H1 (cell line): ENCODE measurements at regions not wholly inside any gene's neighbourhood (a gene's known extent, or its start where the extent isn't known, plus 50 kb on each side); places are given as distances from the start of the nearest gene placed in this dataset.

Experiments used
- CTCF ChIA-PET: fragments of 300-600 bp; sonication (Branson Sonifier 250); formaldehyde crosslinking; loops from one replicate; lab custom pipeline; 2021; ENCODE audit not compliant: partially characterized antibody; lab: Charles Lee
- POLR2A ChIA-PET: fragments of 300-600 bp; sonication (Branson Sonifier 250); formaldehyde crosslinking; loops from one replicate; lab custom pipeline; 2021; ENCODE audit warnings: inconsistent platforms; ENCODE audit not compliant: partially characterized antibody; lab: Charles Lee
- DNase-seq, 2 experiments: peaks; one replicate each; pipeline versions ENCODE4 v3.0.0 to v3.0.0-alpha.2; 2010 to 2022; ENCODE audit warnings: low spot score in 2 of 2, low read depth in 1 of 2, mixed read lengths in 1 of 2
- FAIRE-seq: peaks from 2 replicates; lab custom pipeline; 2011; peaks lifted over from hg19 to GRCh38; lab: Jason Lieb, UNC
- H2AFZ ChIP-seq: 2 replicates; pipeline ENCODE4 v1.8.1; 2012; ENCODE audit warnings: low read length, inconsistent platforms
- H2AK5ac ChIP-seq: 2 replicates; pipeline ENCODE4 v1.6.1; 2013; ENCODE audit warnings: low read depth, low read length
- H2BK120ac ChIP-seq: replicated peaks from 2 replicates; pipeline ENCODE3; 2013; ENCODE audit warnings: low read depth, low read length, inconsistent platforms
- H2BK12ac ChIP-seq: 2 replicates; pipeline ENCODE4 v1.6.1; 2013; ENCODE audit warnings: low read depth, low read length
- H2BK15ac ChIP-seq: 2 replicates; pipeline ENCODE4 v1.6.1; 2013; ENCODE audit warnings: low read length
- H2BK20ac ChIP-seq: 2 replicates; pipeline ENCODE4 v1.6.1; 2013; ENCODE audit warnings: low read length
- H2BK5ac ChIP-seq: 2 replicates; pipeline ENCODE4 v1.6.1; 2013; ENCODE audit warnings: low read depth, low read length
- H3K14ac ChIP-seq: 2 replicates; pipeline ENCODE4 v1.6.1; 2013; ENCODE audit warnings: inconsistent platforms; ENCODE audit not compliant: insufficient read length
- H3K18ac ChIP-seq: 2 replicates; pipeline ENCODE4 v1.6.1; 2013; ENCODE audit warnings: low read length; ENCODE audit errors: extremely low read depth
- H3K23ac ChIP-seq: 2 replicates; pipeline ENCODE4 v1.6.1; 2013; ENCODE audit warnings: inconsistent platforms; ENCODE audit not compliant: insufficient read length
- H3K23me2 ChIP-seq: 2 replicates; pipeline ENCODE4 v1.6.1; 2013; ENCODE audit warnings: low read depth, low read length
- H3K27ac ChIP-seq: 2 replicates; pipeline ENCODE4 v1.6.1; 2011; ENCODE audit warnings: low read depth, low read length, inconsistent platforms
- H3K27me3 ChIP-seq, 4 experiments: replicated peaks in 1 of 4; 1 replicate in 1 of 4; 2 replicates in 3 of 4; pipeline versions ENCODE4 v1.6.1 to v1.8.1; 2011 to 2013; ENCODE audit warnings: low read length in 3 of 4, mild to moderate bottlenecking in 3 of 4, inconsistent platforms in 2 of 4, mixed read lengths in 2 of 4, moderate library complexity in 1 of 4; ENCODE audit not compliant: control insufficient read depth in 3 of 4, insufficient read depth in 3 of 4; ENCODE audit errors: extremely low read depth in 1 of 4
- H3K36me3 ChIP-seq, 4 experiments: 2 replicates each; pipeline versions ENCODE4 v1.6.1 to v1.8.1; 2011 to 2013; ENCODE audit warnings: mild to moderate bottlenecking in 4 of 4, low read length in 3 of 4, moderate library complexity in 2 of 4, control low read depth in 1 of 4, inconsistent platforms in 1 of 4; ENCODE audit not compliant: insufficient read depth in 4 of 4, control insufficient read depth in 2 of 4
- H3K4ac ChIP-seq: replicated peaks from 2 replicates; pipeline ENCODE3; 2013; ENCODE audit warnings: low read length, low read depth, mixed read lengths, inconsistent platforms; ENCODE audit not compliant: insufficient read length
- H3K4me1 ChIP-seq, 4 experiments: replicated peaks in 1 of 4; 1 replicate in 1 of 4; 2 replicates in 3 of 4; pipeline versions ENCODE4 v1.6.1 to v1.8.1; 2011 to 2013; ENCODE audit warnings: low read length in 3 of 4, inconsistent platforms in 2 of 4, mixed read lengths in 1 of 4; ENCODE audit not compliant: insufficient read depth in 4 of 4, control insufficient read depth in 3 of 4
- H3K4me2 ChIP-seq, 2 experiments: 2 replicates each; pipeline versions ENCODE4 v1.6.1 to v1.8.1; 2011 to 2013; ENCODE audit warnings: low read depth in 2 of 2, low read length in 2 of 2, control low read depth in 1 of 2, inconsistent platforms in 1 of 2, mild to moderate bottlenecking in 1 of 2; ENCODE audit not compliant: insufficient read depth in 1 of 2
- H3K4me3 ChIP-seq, 4 experiments: fragments of 200-600, 300-600 bp in 1 of 4; sonication (generic), shearing (Covaris generic), sonication (Bioruptor Twin) in 1 of 4; 2 replicates each; pipeline versions ENCODE4 v1.5.1 to v1.8.1; 2011 to 2016; ENCODE audit warnings: low read length in 4 of 4, low read depth in 3 of 4, control low read depth in 2 of 4, inconsistent platforms in 2 of 4, mild to moderate bottlenecking in 2 of 4, mixed read lengths in 1 of 4, moderate library complexity in 1 of 4; ENCODE audit not compliant: insufficient read depth in 2 of 4; ENCODE audit errors: extremely low read depth in 1 of 4
- H3K56ac ChIP-seq: replicated peaks from 2 replicates; pipeline ENCODE3; 2013; ENCODE audit warnings: low read depth, mild to moderate bottlenecking, mixed read lengths, low read length, inconsistent platforms; ENCODE audit not compliant: insufficient read length
- H3K79me1 ChIP-seq: 2 replicates; pipeline ENCODE4 v1.6.1; 2013; ENCODE audit warnings: low read depth, low read length, control low read depth
- H3K79me2 ChIP-seq, 2 experiments: 2 replicates each; pipeline versions ENCODE4 v1.6.1 to v1.8.1; 2012 to 2013; ENCODE audit warnings: low read length in 2 of 2, mild to moderate bottlenecking in 2 of 2, inconsistent platforms in 1 of 2; ENCODE audit not compliant: insufficient read depth in 2 of 2, control insufficient read depth in 1 of 2
- H3K9ac ChIP-seq, 4 experiments: replicated peaks in 1 of 4; 1 replicate in 1 of 4; 2 replicates in 3 of 4; pipeline versions ENCODE4 v1.6.1 to v1.8.1; 2011 to 2013; ENCODE audit warnings: low read depth in 3 of 4, low read length in 3 of 4, control low read depth in 2 of 4, mild to moderate bottlenecking in 2 of 4, moderate library complexity in 2 of 4, inconsistent platforms in 1 of 4; ENCODE audit errors: extremely low read depth in 1 of 4
- H3K9me3 ChIP-seq, 2 experiments: 2 replicates each; pipeline versions ENCODE4 v1.6.1 to v1.8.1; 2012 to 2013; ENCODE audit warnings: mild to moderate bottlenecking in 2 of 2, moderate library complexity in 2 of 2, control low read depth in 1 of 2, inconsistent platforms in 1 of 2, low read depth in 1 of 2, low read length in 1 of 2, mixed read lengths in 1 of 2; ENCODE audit not compliant: insufficient read depth in 2 of 2
- H4K20me1 ChIP-seq, 2 experiments: replicated peaks in 1 of 2; 2 replicates each; pipeline versions ENCODE3 to v1.8.1; 2011 to 2013; ENCODE audit warnings: inconsistent platforms in 2 of 2, low read length in 2 of 2, mild to moderate bottlenecking in 1 of 2; ENCODE audit not compliant: insufficient read depth in 2 of 2, control insufficient read depth in 1 of 2
- H4K5ac ChIP-seq: 2 replicates; pipeline ENCODE4 v1.6.1; 2013; ENCODE audit warnings: low read length, low read depth, mixed read lengths, inconsistent platforms; ENCODE audit not compliant: insufficient read length
- H4K8ac ChIP-seq: 2 replicates; pipeline ENCODE4 v1.8.0; 2013; ENCODE audit warnings: mild to moderate bottlenecking, moderate library complexity, low read length, inconsistent platforms; ENCODE audit not compliant: insufficient read depth; ENCODE audit errors: extremely low read depth
- H4K91ac ChIP-seq: replicated peaks from 2 replicates; pipeline ENCODE3; 2013; ENCODE audit warnings: low read length, mixed read lengths, inconsistent platforms; ENCODE audit not compliant: insufficient read length
- CTBP2 ChIP-seq: IDR thresholded peaks from 2 replicates; pipeline ENCODE4 v1.7.0; 2011; ENCODE audit warnings: borderline replicate concordance, mild to moderate bottlenecking, moderate library complexity, mixed read lengths, low read length; ENCODE audit not compliant: insufficient read depth, insufficient read length
- EGR1 ChIP-seq: IDR thresholded peaks from 2 replicates; pipeline ENCODE4 v1.6.1; 2011; ENCODE audit warnings: low read depth, low read length, borderline replicate concordance
- FOSL1 ChIP-seq: IDR thresholded peaks from 2 replicates; pipeline ENCODE4 v1.6.1; 2011; ENCODE audit warnings: mild to moderate bottlenecking, low read depth, low read length, moderate library complexity; ENCODE audit not compliant: insufficient read depth
- GABPA ChIP-seq: IDR thresholded peaks from 2 replicates; pipeline ENCODE4 v1.6.1; 2011; ENCODE audit warnings: mild to moderate bottlenecking, low read length, moderate library complexity, borderline replicate concordance; ENCODE audit not compliant: insufficient read depth
- HDAC6 ChIP-seq: IDR thresholded peaks from one replicate; pipeline ENCODE4 v1.7.1; 2012; ENCODE audit warnings: low read depth, mild to moderate bottlenecking, inconsistent platforms, low read length, moderate library complexity
- NANOG ChIP-seq: IDR thresholded peaks from 2 replicates; pipeline ENCODE4 v1.6.1; 2011; ENCODE audit warnings: low read length, low read depth, mild to moderate bottlenecking, inconsistent platforms; ENCODE audit not compliant: insufficient read depth, poor library complexity, severe bottlenecking
- SIN3A ChIP-seq, 2 experiments: IDR thresholded peaks in 1 of 2; conservative IDR thresholded peaks in 1 of 2; 2 replicates each; pipeline ENCODE4 v1.6.1; 2011 to 2012; ENCODE audit warnings: low read length in 2 of 2, improper control_type of control experiment in 1 of 2, low read depth in 1 of 2, mild to moderate bottlenecking in 1 of 2
- SIRT6 ChIP-seq: IDR thresholded peaks from one replicate; pipeline ENCODE4 v1.7.1; 2012; ENCODE audit warnings: low read length, inconsistent platforms
- SP4 ChIP-seq: IDR thresholded peaks from 2 replicates; pipeline ENCODE4 v1.6.1; 2012; ENCODE audit warnings: low read length, inconsistent platforms
- WGBS, 2 experiments: shearing (Covaris generic) in 1 of 2; methylation state at CpG; one replicate each; pipeline versions ENCODE4 v1.1.6 to v1.1.7; 2013 to 2015; ENCODE audit warnings: low lambda C conversion rate in 2 of 2, mixed read lengths in 2 of 2, inconsistent platforms in 1 of 2, low coverage in 1 of 2, missing lambda C conversion rate in 1 of 2; ENCODE audit not compliant: insufficient replicate concordance in 2 of 2, insufficient coverage in 1 of 2, insufficient read length in 1 of 2; ENCODE audit errors: extremely low coverage in 1 of 2, missing lambda C conversion rate in 1 of 2; 5-methylcytosine and 5-hydroxymethylcytosine counted together
- TF ChIP-seq, protein P1 (sequence below), 3 experiments: IDR thresholded peaks; 1 replicate in 2 of 3; 2 replicates in 1 of 3; pipeline versions ENCODE4 v1.5.1 to v1.6.1; 2011; ENCODE audit warnings: low read length in 3 of 3, mild to moderate bottlenecking in 3 of 3, inconsistent platforms in 2 of 3, low read depth in 1 of 3, moderate library complexity in 1 of 3; ENCODE audit not compliant: insufficient read depth in 1 of 3; ENCODE audit errors: control extremely low read depth in 1 of 3

DNA sequence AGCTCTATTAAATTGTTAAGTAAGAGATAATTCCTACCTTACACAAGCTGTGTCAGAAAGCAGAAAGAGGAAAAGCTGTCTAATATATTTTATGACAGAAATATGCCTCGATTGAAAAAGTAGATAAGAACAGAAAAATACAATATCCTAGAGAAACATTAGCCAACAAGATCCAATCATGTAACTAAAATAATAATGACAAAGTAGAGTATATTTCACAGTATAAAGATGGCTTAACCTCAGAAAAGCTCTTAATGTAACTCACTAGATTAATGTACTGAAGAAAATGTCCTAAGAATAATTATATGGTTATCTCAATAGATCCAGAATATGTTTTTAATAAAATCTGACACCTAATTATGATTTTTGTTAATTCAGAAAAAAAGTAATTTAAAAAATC, 89.8 kb upstream of the HABP2 start:
- Histone ChIP-seq H2BK12ac (no peak overlapping the region), H4K20me1 (no peaks in the 10 kb centered on the region), H3K9me3 (no peaks in the 10 kb centered on the region), H3K27me3 (no peaks in the 10 kb centered on the region), H3K36me3 (no peaks in the 10 kb centered on the region), H3K4me1 (peaks cover 0 to 4% (median 0%) of the 10 kb centered on the region in 4 experiments; a peak in 1 of 7 replicates), H3K14ac (no peak overlapping the region), H4K91ac (no peak overlapping the region), H2AFZ (no peak overlapping the region), H2BK120ac (no peak overlapping the region), H3K4me2 (no peak overlapping the region), H3K56ac (no peak overlapping the region), H3K23me2 (no peaks in the 10 kb centered on the region), H3K9ac (no peak overlapping the region), H2BK5ac (no peak overlapping the region), H3K79me2 (no peaks in the 10 kb centered on the region), H3K79me1 (no peaks in the 10 kb centered on the region), H3K4me3 (no peak overlapping the region), H3K27ac (no peak overlapping the region), H4K8ac (no peak overlapping the region), H2BK20ac (no peak overlapping the region), H3K18ac (no peak overlapping the region), H3K23ac (no peak overlapping the region), H2AK5ac (no peak overlapping the region), H2BK15ac (no peak overlapping the region), H3K4ac (no peak overlapping the region), H4K5ac (no peak overlapping the region)
- TF ChIP-seq HDAC6 (no peak), EGR1 (no peak), FOSL1 (no peak), SIN3A (conservative IDR thresholded peaks at IDR 0.05 in 1 of 2, IDR thresholded peaks at IDR 0.05 in 1 of 2; ENCODE audit: low read depth in 1 of 2, low read length in 2 of 2) (no peak), GABPA (no peak), NANOG (no peak), SP4 (no peak), CTBP2 (no peak), SIRT6 (no peak)
- TF ChIP-seq, protein P1, sequence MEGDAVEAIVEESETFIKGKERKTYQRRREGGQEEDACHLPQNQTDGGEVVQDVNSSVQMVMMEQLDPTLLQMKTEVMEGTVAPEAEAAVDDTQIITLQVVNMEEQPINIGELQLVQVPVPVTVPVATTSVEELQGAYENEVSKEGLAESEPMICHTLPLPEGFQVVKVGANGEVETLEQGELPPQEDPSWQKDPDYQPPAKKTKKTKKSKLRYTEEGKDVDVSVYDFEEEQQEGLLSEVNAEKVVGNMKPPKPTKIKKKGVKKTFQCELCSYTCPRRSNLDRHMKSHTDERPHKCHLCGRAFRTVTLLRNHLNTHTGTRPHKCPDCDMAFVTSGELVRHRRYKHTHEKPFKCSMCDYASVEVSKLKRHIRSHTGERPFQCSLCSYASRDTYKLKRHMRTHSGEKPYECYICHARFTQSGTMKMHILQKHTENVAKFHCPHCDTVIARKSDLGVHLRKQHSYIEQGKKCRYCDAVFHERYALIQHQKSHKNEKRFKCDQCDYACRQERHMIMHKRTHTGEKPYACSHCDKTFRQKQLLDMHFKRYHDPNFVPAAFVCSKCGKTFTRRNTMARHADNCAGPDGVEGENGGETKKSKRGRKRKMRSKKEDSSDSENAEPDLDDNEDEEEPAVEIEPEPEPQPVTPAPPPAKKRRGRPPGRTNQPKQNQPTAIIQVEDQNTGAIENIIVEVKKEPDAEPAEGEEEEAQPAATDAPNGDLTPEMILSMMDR (IDR thresholded peaks at IDR 0.05; ENCODE audit: control extremely low read depth in 1 of 3, insufficient read depth in 1 of 3, low read depth in 1 of 3, low read length in 3 of 3): no peak
- CTCF ChIA-PET: interaction anchor here (1.9 to 2.2 kb wide), 3 partner anchors 9 to 100 kb away, joined by 6 to 10 read pairs (median 6); no protein-coding TSS in a partner anchor
- FAIRE-seq (no peak), DNase-seq (no peak)
- 91% methylated on average over 1 of the region's 1 CpG; no CpG with 5 or more reads in 1 of the 2 experiments for WGBS, 2 experiments
- POLR2A ChIA-PET: no interaction called here
